HUES6 (cell line): ENCODE measurements at regions not wholly inside any gene's neighbourhood (a gene's known extent, or its start where the extent isn't known, plus 50 kb on each side); places are given as distances from the start of the nearest gene placed in this dataset.

ENCODE experiments used
- H3K27ac ChIP-seq: 2 replicates; pipeline ENCODE4 v1.7.0; 2013; ENCODE audit warnings: low read depth, mild to moderate bottlenecking, low read length, inconsistent platforms
- H3K27me3 ChIP-seq: 2 replicates; pipeline ENCODE4 v1.6.1; 2013; ENCODE audit warnings: low read length; ENCODE audit not compliant: control insufficient read depth, insufficient read depth
- H3K36me3 ChIP-seq: 2 replicates; pipeline ENCODE4 v1.6.1; 2013; ENCODE audit warnings: low read length; ENCODE audit not compliant: control insufficient read depth, insufficient read depth
- H3K4me1 ChIP-seq: 2 replicates; pipeline ENCODE4 v1.6.1; 2013; ENCODE audit warnings: low read length; ENCODE audit not compliant: control insufficient read depth, insufficient read depth
- H3K4me3 ChIP-seq: 2 replicates; pipeline ENCODE4 v1.5.1; 2013; ENCODE audit warnings: low read depth, low read length
- H3K9ac ChIP-seq: one replicate; pipeline ENCODE4 v1.6.1; 2013; ENCODE audit warnings: mild to moderate bottlenecking, low read length
- H3K9me3 ChIP-seq: 2 replicates; pipeline ENCODE4 v1.6.1; 2013; ENCODE audit warnings: low read depth, low read length; ENCODE audit not compliant: control insufficient read depth, insufficient read depth

DNA sequence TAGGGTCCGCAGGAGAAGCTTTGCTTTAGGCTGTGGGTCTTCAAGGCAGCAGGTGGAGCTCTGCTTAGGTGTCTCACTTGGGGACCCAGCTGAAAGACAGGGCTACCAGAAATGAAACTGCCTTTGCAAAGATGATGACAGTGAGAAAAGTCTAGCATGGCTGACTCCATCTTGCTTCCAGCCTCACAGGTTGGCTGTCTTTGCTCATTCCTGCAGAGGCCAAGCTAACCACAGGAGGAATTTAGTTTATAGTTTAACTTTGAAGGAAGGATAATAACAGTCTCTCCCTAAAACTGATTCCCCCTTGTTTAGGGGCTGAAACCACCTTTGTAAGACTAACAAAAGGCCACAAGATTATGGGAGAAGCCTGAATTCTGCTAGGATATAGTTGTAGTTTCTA is 252.4 kb downstream of the UQCRFS1 start:
- H3K36me3 ChIP-seq: no peaks in the 10 kb centered on the region
- H3K9ac ChIP-seq: no peak overlapping the region
- H3K4me3 ChIP-seq: no peak overlapping the region
- no peaks in the 10 kb centered on the region for H3K4me1 ChIP-seq
- peaks cover 16% of the 10 kb centered on the region for H3K9me3 ChIP-seq
- no peaks in the 10 kb centered on the region for H3K27me3 ChIP-seq
- no peak overlapping the region for H3K27ac ChIP-seq

- H3K36me3 ChIP-seq: no peaks in the 10 kb centered on the region
- H3K27me3 ChIP-seq: no peaks in the 10 kb centered on the region
- peaks cover 16% of the 10 kb centered on the region for H3K9me3 ChIP-seq
- no peaks in the 10 kb centered on the region for H3K4me1 ChIP-seq
- no peak overlapping the region for H3K27ac ChIP-seq
- H3K4me3 ChIP-seq: no peak overlapping the region
- H3K9ac ChIP-seq: no peak overlapping the region
Observed at GRCh38 chr19:28956961-28957360, 256.0 kb downstream of the UQCRFS1 start.

DNA sequence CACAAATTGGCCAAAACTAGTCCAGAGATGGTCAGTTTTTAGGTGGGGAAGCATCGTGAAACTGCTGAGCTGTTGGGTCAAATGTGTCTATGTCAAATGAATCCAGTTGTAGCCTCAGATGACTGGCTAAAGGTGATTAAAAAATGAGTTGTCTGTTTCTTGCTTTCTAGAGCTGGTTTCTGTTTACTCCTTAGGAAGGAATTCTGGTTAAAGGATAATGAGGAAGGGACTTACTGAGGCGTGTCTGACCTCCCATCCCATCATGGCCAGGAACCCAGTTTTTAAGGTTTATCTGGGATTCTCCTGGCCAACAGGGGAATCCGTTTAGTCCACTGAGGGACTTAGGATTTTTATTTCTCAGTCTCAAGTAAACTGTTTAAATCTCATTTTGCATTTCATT is 256.5 kb downstream of the UQCRFS1 start:
- Histone ChIP-seq H3K27ac (no peak overlapping the region), H3K9me3 (peaks cover 16% of the 10 kb centered on the region), H3K4me3 (no peak overlapping the region), H3K9ac (no peak overlapping the region), H3K27me3 (no peaks in the 10 kb centered on the region), H3K36me3 (no peaks in the 10 kb centered on the region), H3K4me1 (no peaks in the 10 kb centered on the region)

- Histone ChIP-seq H3K36me3 (no peaks in the 10 kb centered on the region), H3K27me3 (no peaks in the 10 kb centered on the region), H3K9ac (no peak overlapping the region), H3K27ac (no peak overlapping the region), H3K4me1 (no peaks in the 10 kb centered on the region), H3K9me3 (no peaks in the 10 kb centered on the region), H3K4me3 (no peak overlapping the region)
Observed at GRCh38 chr19:28949535-28949934, 263.4 kb downstream of the UQCRFS1 start.

GRCh38 chr19:28949027-28949426 is 263.9 kb downstream of the UQCRFS1 start:
- no peaks in the 10 kb centered on the region for H3K9me3 ChIP-seq
- H3K9ac ChIP-seq: no peak overlapping the region
- H3K4me1 ChIP-seq: no peaks in the 10 kb centered on the region
- H3K4me3 ChIP-seq: no peak overlapping the region
- H3K36me3 ChIP-seq: no peaks in the 10 kb centered on the region
- no peak overlapping the region for H3K27ac ChIP-seq
- H3K27me3 ChIP-seq: no peaks in the 10 kb centered on the region

GRCh38 chr19:28948566-28948965 is 264.4 kb downstream of the UQCRFS1 start:
- no peaks in the 10 kb centered on the region for H3K4me1 ChIP-seq
- H3K27ac ChIP-seq: no peak overlapping the region
- no peak overlapping the region for H3K4me3 ChIP-seq
- H3K36me3 ChIP-seq: no peaks in the 10 kb centered on the region
- no peak overlapping the region for H3K9ac ChIP-seq
- H3K9me3 ChIP-seq: no peaks in the 10 kb centered on the region
- H3K27me3 ChIP-seq: no peaks in the 10 kb centered on the region

DNA sequence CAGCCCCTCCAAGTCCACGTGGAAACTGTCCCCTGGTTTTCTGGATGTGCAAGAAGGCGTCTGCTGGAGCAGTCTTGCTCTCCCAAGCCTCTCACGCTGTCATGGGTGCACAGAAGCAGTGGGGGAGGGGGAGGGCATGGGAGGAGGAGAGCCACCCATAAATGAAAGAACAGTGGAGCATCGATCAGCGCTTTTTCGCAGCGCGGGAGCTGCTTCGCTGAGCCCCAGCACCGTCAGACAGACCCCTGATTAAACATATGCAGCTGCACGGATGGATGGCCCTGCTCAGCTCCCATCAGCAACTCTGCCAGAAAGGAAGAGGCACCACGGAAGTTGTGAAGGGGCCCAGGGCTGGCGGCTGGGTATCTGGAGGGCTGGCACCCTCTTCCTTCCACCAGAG is 264.9 kb downstream of the UQCRFS1 start:
- H3K27ac ChIP-seq: no peak overlapping the region
- no peak overlapping the region for H3K9ac ChIP-seq
- no peaks in the 10 kb centered on the region for H3K9me3 ChIP-seq
- no peaks in the 10 kb centered on the region for H3K27me3 ChIP-seq
- no peak overlapping the region for H3K4me3 ChIP-seq
- no peaks in the 10 kb centered on the region for H3K36me3 ChIP-seq
- H3K4me1 ChIP-seq: no peaks in the 10 kb centered on the region

- Histone ChIP-seq H3K36me3 (no peaks in the 10 kb centered on the region), H3K4me3 (no peak overlapping the region), H3K27me3 (no peaks in the 10 kb centered on the region), H3K4me1 (no peaks in the 10 kb centered on the region), H3K9me3 (no peaks in the 10 kb centered on the region), H3K9ac (no peak overlapping the region), H3K27ac (no peak overlapping the region)
Observed at GRCh38 chr19:28943651-28944050, 269.3 kb downstream of the UQCRFS1 start.

GRCh38 chr19:28941833-28942232 is 271.1 kb downstream of the UQCRFS1 start:
- H3K4me1 ChIP-seq: no peaks in the 10 kb centered on the region
- no peak overlapping the region for H3K9ac ChIP-seq
- no peak overlapping the region for H3K4me3 ChIP-seq
- no peaks in the 10 kb centered on the region for H3K36me3 ChIP-seq
- H3K9me3 ChIP-seq: no peaks in the 10 kb centered on the region
- H3K27me3 ChIP-seq: no peaks in the 10 kb centered on the region
- H3K27ac ChIP-seq: no peak overlapping the region

DNA sequence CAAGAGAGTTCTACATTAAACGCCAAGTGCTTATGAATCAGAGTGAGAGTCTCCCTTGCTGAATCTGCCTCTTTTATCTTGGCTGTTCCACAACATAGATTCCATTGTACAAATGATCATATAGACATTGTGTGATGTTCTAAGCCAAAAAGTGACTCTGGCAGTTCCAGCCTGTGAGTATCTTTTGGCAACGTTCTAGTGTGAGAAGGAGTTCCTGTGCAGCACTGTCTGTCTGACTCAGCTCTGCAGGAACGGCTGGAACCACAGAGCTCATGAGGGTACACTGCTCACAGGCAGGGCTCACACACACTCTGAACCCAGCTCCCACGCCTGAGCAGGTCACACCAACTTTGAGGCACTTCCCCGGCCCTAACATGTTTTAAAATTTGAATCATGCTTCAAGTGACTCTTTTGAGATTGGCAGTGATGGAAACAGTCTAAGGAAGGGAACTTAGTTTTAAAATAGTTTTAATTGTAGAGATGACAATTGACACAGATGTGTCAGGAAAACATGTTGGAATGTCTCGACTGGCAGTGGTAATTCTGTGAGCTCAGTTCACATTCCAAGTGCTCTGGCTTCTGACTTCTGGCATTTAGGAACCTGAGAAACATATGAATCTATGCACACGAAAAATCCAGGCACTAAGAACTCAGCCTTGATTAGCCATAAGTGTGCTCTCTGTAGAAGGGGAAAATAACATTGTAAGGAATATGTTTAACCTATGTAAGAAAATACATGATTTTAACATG is 272.0 kb downstream of the UQCRFS1 start:
- Histone ChIP-seq H3K36me3 (no peaks in the 10 kb centered on the region), H3K4me1 (no peaks in the 10 kb centered on the region), H3K27me3 (no peaks in the 10 kb centered on the region), H3K9ac (no peak overlapping the region), H3K9me3 (no peaks in the 10 kb centered on the region), H3K27ac (no peak overlapping the region), H3K4me3 (no peak overlapping the region)

DNA sequence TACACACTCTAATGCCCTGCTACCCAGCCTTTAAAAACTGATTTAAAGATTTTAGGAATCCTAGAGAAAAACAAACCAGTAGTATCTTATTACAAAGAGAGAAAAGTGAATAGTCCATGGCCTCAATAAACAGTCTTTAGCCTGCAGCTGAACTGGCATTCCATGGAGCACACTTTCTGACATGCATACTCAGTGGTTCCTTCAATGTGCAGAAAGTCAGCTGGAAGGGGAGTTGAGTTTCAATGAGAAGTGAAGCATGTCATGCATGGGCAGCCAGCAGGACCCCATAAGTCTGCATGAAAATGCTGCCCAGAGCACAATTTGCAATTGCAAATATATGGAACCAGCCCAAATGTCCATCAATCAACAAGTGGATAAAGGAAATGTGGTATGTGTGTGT is 273.7 kb downstream of the UQCRFS1 start:
- H3K27ac ChIP-seq: no peak overlapping the region
- no peak overlapping the region for H3K9ac ChIP-seq
- no peaks in the 10 kb centered on the region for H3K27me3 ChIP-seq
- H3K4me3 ChIP-seq: no peak overlapping the region
- H3K4me1 ChIP-seq: no peaks in the 10 kb centered on the region
- H3K9me3 ChIP-seq: no peaks in the 10 kb centered on the region
- H3K36me3 ChIP-seq: no peaks in the 10 kb centered on the region
